Breast epithelium (tissue), 3 donors: ENCODE measurements at regions not wholly inside any gene's neighbourhood (a gene's known extent, or its start where the extent isn't known, plus 50 kb on each side); places are given as distances from the start of the nearest gene placed in this dataset.

Experiments used
- CTCF ChIP-seq, 3 donors: fragments of 450-650 bp; IDR thresholded peaks; one replicate each; pipeline ENCODE4 v1.5.1; 2016 to 2017; ENCODE audit warnings: antibody characterized with exemption in 3 of 3, mild to moderate bottlenecking in 3 of 3, moderate library complexity in 3 of 3
- POLR2A ChIP-seq: fragments of 450-650 bp; IDR thresholded peaks from one replicate; pipeline ENCODE4 v1.6.1; 2016; ENCODE audit warnings: antibody characterized with exemption, mild to moderate bottlenecking, moderate library complexity
- POLR2AphosphoS5 ChIP-seq, 3 donors: sonication (generic); formaldehyde crosslinking; IDR thresholded peaks; one replicate each; pipeline ENCODE4 v1.6.1; 2017; ENCODE audit warnings: antibody characterized with exemption in 3 of 3

GRCh38 chr5:74179179-74179578 is 461.3 kb downstream of the ENC1 start:
- TF ChIP-seq POLR2A (no peak), CTCF (IDR thresholded peaks at IDR 0.05) (no peak), POLR2AphosphoS5 (IDR thresholded peaks at IDR 0.05) (no peak)
